Endothelial cell of umbilical vein (primary cell): ENCODE measurements at regions not wholly inside any gene's neighbourhood (a gene's known extent, or its start where the extent isn't known, plus 50 kb on each side); places are given as distances from the start of the nearest gene placed in this dataset.

Source experiments
- BruUV-seq: library from RNA; stranded (reverse); fragments of 400-500 nt; replicated peaks from 2 replicates; lab custom pipeline; 2021; lab: Mats Ljungman, UMichigan
- CTCF ChIA-PET: fragments of 300-600, 350-600 bp; sonication (Branson Sonifier 250); formaldehyde crosslinking; loops from one replicate; lab custom pipeline; 2021; ENCODE audit warnings: antibody characterized with exemption, inconsistent platforms; lab: Charles Lee
- POLR2A ChIA-PET: fragments of 300-600, 350-600 bp; sonication (Branson Sonifier 250); formaldehyde crosslinking; loops from one replicate; lab custom pipeline; 2021; ENCODE audit warnings: antibody characterized with exemption, inconsistent platforms; lab: Charles Lee
- DNase-seq: peaks from one replicate; pipeline ENCODE4 v3.0.0-alpha.2; 2011; ENCODE audit warnings: low read depth, low spot score
- FAIRE-seq: peaks from 2 replicates; lab custom pipeline; 2011; peaks lifted over from hg19 to GRCh38; lab: Jason Lieb, UNC
- H2AFZ ChIP-seq: 2 replicates; pipeline ENCODE4 v1.6.0; 2012; ENCODE audit warnings: low read depth, low read length, control low read depth, inconsistent platforms
- H3K27ac ChIP-seq: 2 replicates; pipeline ENCODE4 v1.5.1; 2011; ENCODE audit warnings: low read depth, mild to moderate bottlenecking, control low read depth, low read length, moderate library complexity; ENCODE audit not compliant: insufficient read depth
- H3K27me3 ChIP-seq, 2 experiments: 2 replicates each; pipeline versions ENCODE4 v1.6.0 to v1.6.1; 2011; ENCODE audit warnings: low read length in 2 of 2, mixed read lengths in 1 of 2; ENCODE audit not compliant: control insufficient read depth in 2 of 2, insufficient read depth in 2 of 2
- H3K36me3 ChIP-seq, 2 experiments: 2 replicates in 1 of 2; 3 replicates in 1 of 2; pipeline ENCODE4 v1.5.1; 2011; ENCODE audit warnings: low read length in 2 of 2, mild to moderate bottlenecking in 1 of 2, moderate library complexity in 1 of 2; ENCODE audit not compliant: control insufficient read depth in 2 of 2, insufficient read depth in 2 of 2; ENCODE audit errors: extremely low read depth in 1 of 2
- H3K4me1 ChIP-seq: 3 replicates; pipeline ENCODE4 v1.5.1; 2011; ENCODE audit warnings: mild to moderate bottlenecking, low read length; ENCODE audit not compliant: control insufficient read depth, insufficient read depth; ENCODE audit errors: extremely low read depth
- H3K4me2 ChIP-seq: 2 replicates; pipeline ENCODE4 v1.6.1; 2011; ENCODE audit warnings: low read length, control low read depth, mixed read lengths; ENCODE audit not compliant: insufficient read depth
- H3K4me3 ChIP-seq, 3 experiments: fragments of 200-600 bp in 1 of 3; sonication (generic), shearing (Covaris generic) in 1 of 3; replicated peaks in 1 of 3; 2 replicates each; pipeline ENCODE4 v1.5.1; 2011 to 2016; ENCODE audit warnings: control low read depth in 3 of 3, low read length in 3 of 3, mild to moderate bottlenecking in 2 of 3, inconsistent platforms in 1 of 3, low read depth in 1 of 3, moderate library complexity in 1 of 3; ENCODE audit not compliant: insufficient read depth in 1 of 3
- H3K79me2 ChIP-seq: 2 replicates; pipeline ENCODE4 v1.6.0; 2012; ENCODE audit warnings: low read length, inconsistent platforms; ENCODE audit not compliant: control insufficient read depth, insufficient read depth
- H3K9ac ChIP-seq: replicated peaks from 2 replicates; pipeline ENCODE3; 2011; ENCODE audit warnings: low read length, control low read depth; ENCODE audit not compliant: insufficient read depth; ENCODE audit errors: extremely low read depth
- H3K9me1 ChIP-seq: replicated peaks from 3 replicates; pipeline ENCODE4 v1.6.0; 2011; ENCODE audit warnings: mild to moderate bottlenecking, low read length; ENCODE audit not compliant: control insufficient read depth, insufficient read depth; ENCODE audit errors: extremely low read depth
- H3K9me3 ChIP-seq: replicated peaks from 2 replicates; pipeline ENCODE4 v1.5.1; 2012; ENCODE audit warnings: low read length, inconsistent platforms; ENCODE audit not compliant: control insufficient read depth, insufficient read depth
- H4K20me1 ChIP-seq: replicated peaks from 2 replicates; pipeline ENCODE3; 2011; ENCODE audit warnings: mild to moderate bottlenecking, low read length; ENCODE audit not compliant: control insufficient read depth, insufficient read depth; ENCODE audit errors: extremely low read depth
- EZH2 ChIP-seq: IDR thresholded peaks from 2 replicates; pipeline ENCODE4 v1.6.1; 2012; ENCODE audit warnings: borderline replicate concordance, low read depth, mild to moderate bottlenecking, moderate library complexity, low read length, inconsistent platforms; ENCODE audit not compliant: severe bottlenecking
- FOS ChIP-seq: IDR thresholded peaks from 2 replicates; pipeline ENCODE4 v1.6.1; 2011; ENCODE audit warnings: mild to moderate bottlenecking, low read length, moderate library complexity, borderline replicate concordance; ENCODE audit not compliant: insufficient read depth
- GATA2 ChIP-seq: IDR thresholded peaks from 2 replicates; pipeline ENCODE4 v1.7.0; 2011; ENCODE audit warnings: low read depth, mild to moderate bottlenecking, moderate library complexity, mixed read lengths, low read length; ENCODE audit not compliant: insufficient read length, insufficient read depth
- JUN ChIP-seq: IDR thresholded peaks from 2 replicates; pipeline ENCODE4 v1.6.1; 2011; ENCODE audit warnings: borderline replicate concordance, low read depth; ENCODE audit not compliant: insufficient read length, insufficient read depth
- MYC ChIP-seq: IDR thresholded peaks from one replicate; pipeline ENCODE4 v1.6.1; 2011; ENCODE audit warnings: mild to moderate bottlenecking, low read depth, low read length
- POLR2A ChIP-seq: IDR thresholded peaks from 2 replicates; pipeline ENCODE4 v1.6.1; 2012; ENCODE audit warnings: low read depth, mild to moderate bottlenecking, control low read depth, low read length
- POLR2AphosphoS5 ChIP-seq: IDR thresholded peaks from 2 replicates; pipeline ENCODE4 v1.6.1; 2012; ENCODE audit warnings: low read depth, mild to moderate bottlenecking, control low read depth, low read length, moderate library complexity; ENCODE audit not compliant: insufficient read depth
- dilution Hi-C: fragments of 300-500 bp; cut with MboI; formaldehyde crosslinking; loops from one replicate; pipeline ENCODE4 v1.15.0; 2019; ENCODE audit warnings: low sequenced_read_pairs; ENCODE audit not compliant: extremely low pct_ligation_motif_present
- intact Hi-C: fragments of 100-400 bp; cut with micrococcal nuclease; formaldehyde crosslinking; loops from one replicate; pipeline ENCODE4 v1.10.0; 2022
- TF ChIP-seq, protein P1 (sequence below): IDR thresholded peaks from 2 replicates; pipeline ENCODE4 v1.6.1; 2011; ENCODE audit not compliant: insufficient read depth, insufficient read length
- TF ChIP-seq, protein P2 (sequence below), 2 donors: IDR thresholded peaks; 1 replicate in 1 of 2; 2 replicates in 1 of 2; pipeline ENCODE4 v1.5.1; 2011; ENCODE audit warnings: low read length in 2 of 2, mild to moderate bottlenecking in 2 of 2, moderate library complexity in 2 of 2, control low read depth in 1 of 2, inconsistent platforms in 1 of 2, low read depth in 1 of 2; ENCODE audit not compliant: insufficient read depth in 1 of 2; ENCODE audit errors: extremely low read depth in 1 of 2

DNA sequence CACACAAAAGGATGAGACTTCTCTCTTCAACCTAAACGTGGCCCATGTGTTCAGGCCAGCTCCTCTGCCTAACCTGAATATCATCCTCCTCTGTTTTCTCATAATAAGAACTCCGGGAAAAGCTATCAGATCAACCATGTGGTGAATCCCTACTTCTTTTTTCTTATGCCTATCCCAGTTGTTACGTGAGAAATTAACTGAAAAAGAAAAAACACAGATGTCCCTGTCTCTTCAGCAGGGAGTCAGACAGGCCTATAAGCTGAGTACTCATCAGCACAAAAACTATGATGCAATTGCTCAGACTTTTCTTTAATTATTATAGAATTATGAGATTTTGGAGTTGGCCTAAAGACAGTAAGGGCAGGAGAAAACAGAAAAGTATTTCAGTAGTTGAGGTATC lies 613.0 kb upstream of the FSHR start:
- Histone ChIP-seq H3K9me3 (no peaks in the 10 kb centered on the region), H3K36me3 (no peaks in the 10 kb centered on the region), H4K20me1 (no peaks in the 10 kb centered on the region), H3K4me2 (no peak overlapping the region), H3K27ac (no peak overlapping the region), H3K79me2 (no peaks in the 10 kb centered on the region), H3K9ac (no peak overlapping the region), H2AFZ (no peak overlapping the region), H3K4me1 (no peaks in the 10 kb centered on the region), H3K4me3 (no peak overlapping the region), H3K9me1 (no peaks in the 10 kb centered on the region), H3K27me3 (no peaks in the 10 kb centered on the region)
- CTCF ChIA-PET, result no interaction called here
- POLR2A ChIA-PET, result no interaction called here
- TF ChIP-seq GATA2 (no peak), JUN (no peak), FOS (no peak), POLR2AphosphoS5 (no peak), EZH2 (no peak), MYC (no peak), POLR2A (no peak)
- TF ChIP-seq, protein P1, sequence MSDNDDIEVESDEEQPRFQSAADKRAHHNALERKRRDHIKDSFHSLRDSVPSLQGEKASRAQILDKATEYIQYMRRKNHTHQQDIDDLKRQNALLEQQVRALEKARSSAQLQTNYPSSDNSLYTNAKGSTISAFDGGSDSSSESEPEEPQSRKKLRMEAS, result no peak
- TF ChIP-seq, protein P2, sequence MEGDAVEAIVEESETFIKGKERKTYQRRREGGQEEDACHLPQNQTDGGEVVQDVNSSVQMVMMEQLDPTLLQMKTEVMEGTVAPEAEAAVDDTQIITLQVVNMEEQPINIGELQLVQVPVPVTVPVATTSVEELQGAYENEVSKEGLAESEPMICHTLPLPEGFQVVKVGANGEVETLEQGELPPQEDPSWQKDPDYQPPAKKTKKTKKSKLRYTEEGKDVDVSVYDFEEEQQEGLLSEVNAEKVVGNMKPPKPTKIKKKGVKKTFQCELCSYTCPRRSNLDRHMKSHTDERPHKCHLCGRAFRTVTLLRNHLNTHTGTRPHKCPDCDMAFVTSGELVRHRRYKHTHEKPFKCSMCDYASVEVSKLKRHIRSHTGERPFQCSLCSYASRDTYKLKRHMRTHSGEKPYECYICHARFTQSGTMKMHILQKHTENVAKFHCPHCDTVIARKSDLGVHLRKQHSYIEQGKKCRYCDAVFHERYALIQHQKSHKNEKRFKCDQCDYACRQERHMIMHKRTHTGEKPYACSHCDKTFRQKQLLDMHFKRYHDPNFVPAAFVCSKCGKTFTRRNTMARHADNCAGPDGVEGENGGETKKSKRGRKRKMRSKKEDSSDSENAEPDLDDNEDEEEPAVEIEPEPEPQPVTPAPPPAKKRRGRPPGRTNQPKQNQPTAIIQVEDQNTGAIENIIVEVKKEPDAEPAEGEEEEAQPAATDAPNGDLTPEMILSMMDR (IDR thresholded peaks at IDR 0.05; ENCODE audit: extremely low read depth in 1 of 2, insufficient read depth in 1 of 2, low read depth in 1 of 2, low read length in 2 of 2), result no peak
- intact Hi-C loops (no loop called here), dilution Hi-C loops (no loop called here)
- BruUV-seq, result no TSS peak
- FAIRE-seq (no peak), DNase-seq (no peak)
